ENCODE measurements at regions not wholly inside any gene's neighbourhood (a gene's known extent, or its start where the extent isn't known, plus 50 kb on each side); places are given as distances from the start of the nearest gene placed in this dataset.

- Histone ChIP-seq H3K36me3 (ENCODE audit: control insufficient read depth in 2 of 4, insufficient read depth in 4 of 4, low read length in 3 of 4) (no peaks in the 10 kb centered on the region), H3K56ac (replicated peaks; ENCODE audit: insufficient read length, low read depth, low read length) (no peak overlapping the region), H3K9ac (replicated peaks in 1 of 4; ENCODE audit: extremely low read depth in 1 of 4, low read depth in 3 of 4, low read length in 3 of 4) (no peak overlapping the region), H3K4me1 (replicated peaks in 1 of 4; ENCODE audit: control insufficient read depth in 3 of 4, insufficient read depth in 4 of 4, low read length in 3 of 4) (no peaks in the 10 kb centered on the region), H2BK120ac (replicated peaks; ENCODE audit: low read depth, low read length) (no peak overlapping the region), H3K4ac (replicated peaks; ENCODE audit: insufficient read length, low read depth, low read length) (no peak overlapping the region), H3K79me2 (ENCODE audit: control insufficient read depth in 1 of 2, insufficient read depth in 2 of 2, low read length in 2 of 2) (no peaks in the 10 kb centered on the region), H3K27ac (ENCODE audit: low read depth, low read length) (no peak overlapping the region), H3K4me3 (ENCODE audit: extremely low read depth in 1 of 4, insufficient read depth in 2 of 4, low read depth in 3 of 4, low read length in 4 of 4) (no peak overlapping the region), H3K23me2 (ENCODE audit: low read depth, low read length) (no peaks in the 10 kb centered on the region), H3K4me2 (ENCODE audit: insufficient read depth in 1 of 2, low read depth in 2 of 2, low read length in 2 of 2) (no peak overlapping the region), H2BK5ac (ENCODE audit: low read depth, low read length) (no peak overlapping the region), H3K18ac (ENCODE audit: extremely low read depth, low read length) (no peak overlapping the region), H2BK15ac (ENCODE audit: low read length) (no peak overlapping the region), H2BK20ac (ENCODE audit: low read length) (no peak overlapping the region), H3K79me1 (ENCODE audit: low read depth, low read length) (no peaks in the 10 kb centered on the region), H3K9me3 (ENCODE audit: insufficient read depth in 2 of 2, low read depth in 1 of 2, low read length in 1 of 2) (no peaks in the 10 kb centered on the region), H4K91ac (replicated peaks; ENCODE audit: insufficient read length, low read length) (no peak overlapping the region), H3K27me3 (replicated peaks in 1 of 4; ENCODE audit: control insufficient read depth in 3 of 4, extremely low read depth in 1 of 4, insufficient read depth in 3 of 4, low read length in 3 of 4) (no peaks in the 10 kb centered on the region), H4K5ac (ENCODE audit: insufficient read length, low read depth, low read length) (no peak overlapping the region), H2AFZ (ENCODE audit: low read length) (no peak overlapping the region; the same call in 1 of the 2 replicates), H2BK12ac (ENCODE audit: low read depth, low read length) (no peak overlapping the region), H2AK5ac (ENCODE audit: low read depth, low read length) (no peak overlapping the region), H4K20me1 (replicated peaks in 1 of 2; ENCODE audit: control insufficient read depth in 1 of 2, insufficient read depth in 2 of 2, low read length in 2 of 2) (no peaks in the 10 kb centered on the region), H3K14ac (ENCODE audit: insufficient read length) (no peak overlapping the region), H3K23ac (ENCODE audit: insufficient read length) (no peak overlapping the region), H4K8ac (ENCODE audit: extremely low read depth, insufficient read depth, low read length) (no peak overlapping the region)
- ChIA-PET CTCF (ENCODE audit: partially characterized antibody) (no interaction called here), POLR2A (ENCODE audit: partially characterized antibody) (no interaction called here)
- no peak for TF ChIP-seq KDM4A (IDR thresholded peaks at IDR 0.05; ENCODE audit: low read depth, low read length, severe bottlenecking)
- peak; percentile 87 for TF ChIP-seq JUND (IDR thresholded peaks at IDR 0.05; ENCODE audit: low read length)
- FAIRE-seq (no peak), DNase-seq (ENCODE audit: low read depth in 1 of 2, low spot score in 2 of 2) (no peak)
Observed at GRCh38 chr7:97639036-97639435, 92.8 kb upstream of the TAC1 start.
